GM19328 (cell line): ENCODE measurements at regions not wholly inside any gene's neighbourhood (a gene's known extent, or its start where the extent isn't known, plus 50 kb on each side); places are given as distances from the start of the nearest gene placed in this dataset.

Experiments used
- ATAC-seq: cut with Tn5 transposase; IDR thresholded peaks from one replicate; pipeline ENCODE4 v1.9.1; 2021; ENCODE audit warnings: mild to moderate bottlenecking, moderate library complexity; ENCODE audit not compliant: unreplicated experiment

DNA sequence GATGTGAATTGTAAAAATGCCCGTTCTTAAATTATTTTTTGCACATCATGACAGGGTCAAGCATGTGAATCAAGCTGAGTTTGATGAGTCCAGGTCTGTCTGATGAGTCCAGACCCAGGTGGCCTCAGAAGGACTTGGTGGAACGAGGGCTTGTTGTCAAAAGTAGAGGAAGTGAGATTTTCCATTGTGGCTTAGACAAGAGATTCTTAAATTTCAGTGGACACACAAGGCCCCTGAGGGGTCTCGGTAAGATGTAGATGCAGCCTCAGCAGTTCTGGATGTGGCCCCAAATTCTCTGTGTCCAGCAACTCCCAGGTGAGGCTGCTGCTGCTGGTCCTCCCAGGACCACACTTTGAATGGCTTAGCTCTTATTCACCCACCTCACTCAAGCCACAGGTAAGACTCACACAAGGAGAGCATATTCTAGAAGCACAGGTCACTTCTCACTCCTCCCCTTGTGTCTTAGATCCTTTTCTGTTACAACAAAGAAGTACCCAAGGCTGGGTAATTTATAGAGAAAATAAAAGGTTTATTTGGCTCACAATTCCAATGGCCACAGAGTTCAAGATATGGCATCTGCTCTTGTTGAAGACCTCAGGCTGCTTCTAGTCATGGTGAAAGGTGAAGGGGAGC, 98.8 kb downstream of the GGTLC2 start:
- ATAC-seq: no peak

- ATAC-seq: no peak
Measured at GRCh38 chr22:22744412-22745224, 100.2 kb downstream of the GGTLC2 start.

DNA sequence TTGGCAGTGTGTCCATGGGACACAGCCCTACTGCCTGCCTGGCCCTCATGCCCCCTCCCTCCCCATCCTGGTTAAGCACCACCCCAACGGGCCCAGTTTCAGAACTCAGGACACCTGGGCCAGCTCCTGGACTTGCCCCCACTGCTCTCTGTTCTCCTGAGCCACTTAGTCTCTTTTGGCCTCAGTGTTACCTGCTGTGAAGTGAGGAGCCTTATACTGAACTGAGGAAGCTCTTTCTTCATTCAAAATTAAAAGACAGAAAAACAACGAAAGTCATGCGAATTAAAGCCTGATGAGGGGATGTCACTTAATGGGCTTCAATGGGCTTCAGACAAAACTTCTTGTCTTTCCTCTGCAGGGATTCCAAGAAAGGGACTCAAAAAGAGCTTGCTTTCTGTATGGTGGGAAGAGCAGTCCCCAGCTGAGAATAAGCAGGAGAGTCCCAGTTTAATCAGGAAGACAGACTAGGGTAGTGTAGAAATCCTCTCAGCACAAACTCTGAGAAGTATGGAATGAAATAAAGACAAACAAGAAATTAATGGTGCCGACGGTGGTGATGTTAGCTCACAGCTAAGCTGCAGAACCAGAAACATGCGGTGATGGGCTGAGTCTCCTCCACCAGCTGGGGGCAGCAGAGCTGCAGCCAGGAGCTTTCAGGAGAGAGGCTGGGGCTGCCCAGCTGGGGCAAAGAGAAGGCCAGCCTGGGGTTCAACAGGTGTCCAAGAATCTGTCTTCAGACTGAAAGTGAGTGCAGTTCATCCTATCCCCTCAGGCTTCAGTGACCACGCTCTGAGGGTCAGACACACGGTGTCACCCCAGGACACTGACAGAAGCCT, 101.0 kb downstream of the GGTLC2 start:
- ATAC-seq: no peak

DNA sequence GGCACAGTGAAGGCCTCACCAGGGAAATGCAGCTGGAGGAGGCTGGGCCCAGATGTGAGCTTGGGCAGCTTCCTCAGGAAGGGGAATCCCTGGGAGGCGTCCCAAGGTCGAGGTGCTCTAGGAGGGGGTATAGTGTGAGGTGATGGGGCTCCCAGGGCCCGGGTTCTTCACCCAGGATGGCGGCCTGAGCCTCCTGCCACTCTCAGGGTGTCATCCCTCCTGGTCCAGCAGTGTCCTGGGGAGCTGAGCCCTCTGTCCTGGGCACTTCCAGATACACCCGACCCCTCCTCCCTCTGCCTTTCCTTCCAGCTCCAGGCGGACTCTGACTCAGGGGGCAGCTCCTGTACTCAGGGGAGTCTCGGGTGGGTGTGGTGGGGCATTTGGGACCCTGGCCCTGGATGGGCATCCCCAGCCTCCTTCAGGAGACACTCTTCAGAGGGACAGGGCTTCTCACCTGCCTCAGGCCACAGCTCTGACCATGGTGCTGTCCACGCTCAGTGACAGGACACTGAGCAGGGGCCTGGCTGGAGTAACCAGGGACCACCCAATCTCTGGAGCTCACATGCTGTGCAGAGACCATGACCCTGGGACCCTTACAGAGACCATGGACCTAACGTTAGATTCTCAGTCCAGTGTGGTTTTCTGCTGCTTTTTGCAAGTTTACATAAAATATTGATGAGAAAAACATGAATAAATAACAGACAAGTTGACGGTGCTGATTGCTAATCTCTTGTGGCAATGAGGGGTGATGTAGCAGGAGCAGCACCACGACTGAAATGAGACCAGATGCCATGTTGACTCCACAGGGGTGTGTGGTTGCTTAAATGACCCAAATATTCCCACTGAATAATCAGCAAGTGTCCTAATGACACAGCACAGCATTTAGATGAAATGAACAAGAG, 101.9 kb downstream of the GGTLC2 start:
- no peak for ATAC-seq

DNA sequence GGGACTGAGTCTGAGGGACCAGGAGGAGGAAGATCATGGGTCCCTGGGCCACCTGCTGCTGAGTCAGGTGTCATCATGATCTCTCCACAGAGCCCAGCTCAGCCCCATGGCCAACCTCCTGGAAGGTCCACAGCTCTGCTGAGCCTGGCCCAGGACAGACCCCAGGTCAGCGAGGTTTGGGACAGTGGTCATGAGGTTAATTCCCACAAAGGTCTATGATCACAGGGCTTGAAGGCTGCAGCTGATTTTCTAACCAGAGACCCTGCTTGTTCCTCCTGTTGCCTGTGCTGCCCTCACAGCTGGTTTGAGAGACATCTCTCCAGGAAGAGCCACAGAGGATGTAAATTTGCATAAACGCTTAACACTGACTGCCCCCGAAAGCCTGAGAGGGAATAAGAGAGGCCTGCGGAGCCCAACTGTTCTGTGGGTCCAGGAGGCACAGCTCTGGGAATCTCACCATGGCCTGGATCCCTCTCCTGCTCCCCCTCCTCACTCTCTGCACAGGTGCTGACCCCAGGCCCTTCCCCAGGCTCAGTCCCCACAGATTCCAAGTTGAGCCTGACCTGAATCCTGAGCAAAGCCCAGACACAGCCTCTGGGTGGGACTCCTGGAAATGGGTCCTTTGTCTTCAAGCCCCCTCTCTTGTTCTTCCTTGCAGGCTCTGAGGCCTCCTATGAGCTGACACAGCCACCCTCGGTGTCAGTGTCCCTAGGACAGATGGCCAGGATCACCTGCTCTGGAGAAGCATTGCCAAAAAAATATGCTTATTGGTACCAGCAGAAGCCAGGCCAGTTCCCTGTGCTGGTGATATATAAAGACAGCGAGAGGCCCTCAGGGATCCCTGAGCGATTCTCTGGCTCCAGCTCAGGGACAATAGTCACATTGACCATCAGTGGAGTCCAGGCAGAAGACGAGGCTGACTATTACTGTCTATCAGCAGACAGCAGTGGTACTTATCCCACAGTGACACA, 102.8 kb downstream of the GGTLC2 start:
- peak; percentile 56 for ATAC-seq

DNA sequence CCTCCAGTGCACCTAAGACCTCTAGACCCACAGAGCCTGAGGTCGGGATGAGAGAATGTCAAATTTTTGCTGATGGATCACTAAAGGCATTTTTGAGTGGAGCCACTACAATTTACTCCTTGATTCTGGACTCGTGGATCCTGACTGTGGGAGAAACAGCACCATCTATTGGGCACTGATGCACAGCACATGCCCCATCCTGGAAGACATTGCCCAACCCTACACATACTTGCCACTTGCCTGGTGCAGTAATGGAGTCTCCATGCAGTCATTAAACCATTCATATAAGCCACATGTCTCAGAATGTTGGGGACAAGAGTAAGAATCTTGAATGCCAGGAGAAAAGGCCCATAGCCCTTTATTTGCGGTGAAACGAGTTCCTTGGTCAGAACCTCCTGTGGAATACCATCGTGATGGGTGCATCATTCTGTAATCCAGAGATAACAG, 103.9 kb downstream of the GGTLC2 start:
- no peak for ATAC-seq

DNA sequence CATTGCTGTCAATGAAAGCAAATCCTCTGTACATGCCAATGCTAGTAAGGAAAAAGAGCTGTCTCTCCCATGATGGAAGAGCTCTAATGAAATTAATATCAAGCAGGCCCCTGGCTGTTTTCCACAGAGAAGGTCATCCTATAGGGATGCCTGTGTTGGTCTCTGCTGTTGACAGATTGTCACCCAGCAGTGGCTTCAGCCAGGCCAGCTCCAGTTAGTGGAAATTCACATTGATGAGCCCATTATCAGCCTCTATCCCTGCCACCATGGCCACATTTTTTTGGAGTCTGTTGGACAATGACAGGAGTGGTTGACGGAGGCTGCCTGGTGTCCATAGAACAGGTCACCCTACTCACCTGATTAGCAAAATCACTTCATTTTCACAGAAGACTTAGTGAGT, 104.3 kb downstream of the GGTLC2 start:
- no peak for ATAC-seq

- no peak for ATAC-seq
Measured at GRCh38 chr22:22749167-22749758, 104.8 kb downstream of the GGTLC2 start.

DNA sequence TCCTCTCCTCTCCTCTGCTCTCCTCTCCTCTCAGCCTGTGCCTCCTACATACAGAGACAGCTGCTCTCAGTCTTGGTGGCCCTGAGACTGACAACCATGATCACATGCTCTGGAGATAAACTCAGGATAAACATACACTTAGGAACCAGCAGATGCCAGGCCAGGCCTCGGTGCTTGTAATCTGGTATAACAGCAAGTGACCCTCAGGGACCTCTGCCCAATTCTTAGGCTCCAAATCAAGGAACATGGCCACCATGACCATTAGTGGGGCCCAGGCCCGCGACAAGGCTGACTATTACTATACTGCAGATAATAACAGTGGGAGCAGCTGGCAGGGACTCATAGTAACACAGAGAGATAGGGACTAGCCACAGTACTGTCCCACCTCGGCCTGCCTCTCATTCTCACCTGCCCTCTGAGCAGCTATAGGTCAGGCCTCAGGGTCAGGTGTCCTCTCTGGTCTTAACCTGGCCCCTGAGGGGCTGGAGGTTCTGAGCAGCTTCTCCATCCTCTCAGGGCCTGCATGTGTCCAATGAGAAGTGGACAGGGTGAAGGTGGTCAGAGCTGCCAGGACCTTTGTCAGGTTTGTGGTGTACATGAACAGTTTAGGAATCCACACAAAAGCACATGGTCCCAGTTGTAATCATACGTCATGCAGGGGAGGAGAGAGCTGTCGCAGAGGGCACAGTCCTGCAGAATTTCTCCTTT, 106.1 kb downstream of the GGTLC2 start:
- ATAC-seq: no peak

- ATAC-seq: no peak
Measured at GRCh38 chr22:22751043-22751603, 106.7 kb downstream of the GGTLC2 start.

- no peak for ATAC-seq
Measured at GRCh38 chr22:22752199-22752555, 107.8 kb downstream of the GGTLC2 start.

- no peak for ATAC-seq
Measured at GRCh38 chr22:22752556-22753477, 108.4 kb downstream of the GGTLC2 start.

DNA sequence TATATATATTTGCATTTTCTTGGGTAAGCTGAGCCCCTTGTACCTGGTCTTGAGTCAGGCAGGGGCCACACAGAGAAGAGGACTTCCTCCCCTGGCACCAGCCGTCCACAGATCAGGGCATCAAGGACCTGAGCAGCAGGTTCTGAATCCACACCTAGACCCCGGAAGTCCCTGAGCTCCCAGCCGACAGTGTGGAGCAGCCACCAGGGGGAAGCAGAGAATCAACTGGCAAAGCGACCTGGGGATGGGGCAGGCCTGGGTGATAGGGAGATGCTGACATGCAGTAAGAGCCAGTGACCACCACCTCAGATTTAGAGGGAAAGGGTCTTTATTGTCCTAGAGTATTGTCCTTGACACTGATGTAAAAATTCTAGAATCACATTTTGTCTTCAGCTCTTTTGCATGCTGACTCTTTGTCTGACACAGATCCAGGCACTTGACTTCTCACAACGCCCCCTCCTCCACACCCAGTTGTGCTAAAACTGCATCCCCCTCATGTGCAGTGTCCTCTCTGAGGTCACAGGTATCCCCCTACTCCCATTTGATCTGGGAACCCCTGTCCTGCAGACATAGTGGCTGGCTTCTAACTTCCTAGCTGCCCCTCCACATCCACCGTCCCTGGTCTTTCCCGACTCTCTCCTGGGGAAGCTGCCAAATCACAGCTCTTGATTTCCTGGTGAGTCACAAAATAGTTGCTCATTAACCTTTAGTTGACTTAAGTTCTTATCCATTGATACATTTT, 109.3 kb downstream of the GGTLC2 start:
- no peak for ATAC-seq

DNA sequence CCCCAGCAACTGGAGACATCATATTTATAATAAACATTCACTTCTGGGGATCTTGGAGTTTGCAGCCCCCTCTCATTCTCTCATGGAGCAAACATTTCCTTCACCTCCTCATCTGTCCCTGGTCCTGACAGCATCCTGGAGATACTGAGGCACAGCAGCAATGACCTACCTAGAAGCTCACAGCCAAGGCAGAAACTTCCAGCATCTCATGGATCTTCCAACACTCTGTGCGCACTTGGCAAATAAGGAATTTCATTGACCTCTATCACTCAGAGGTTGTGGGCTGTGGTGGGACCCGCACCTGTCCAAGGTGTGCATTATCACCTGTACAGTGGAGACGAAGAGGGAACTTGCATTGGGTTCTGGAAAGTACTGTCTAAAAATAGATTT, 109.8 kb downstream of the GGTLC2 start:
- ATAC-seq: no peak

GRCh38 chr22:22754961-22755777, 110.8 kb downstream of the GGTLC2 start:
- ATAC-seq: no peak

GRCh38 chr22:22755778-22756100, 111.3 kb downstream of the GGTLC2 start:
- ATAC-seq: no peak
